GM10248 (cell line): ENCODE measurements at regions not wholly inside any gene's neighbourhood (a gene's known extent, or its start where the extent isn't known, plus 50 kb on each side); places are given as distances from the start of the nearest gene placed in this dataset.

Source experiments
- CTCF ChIA-PET: fragments of 300-600 bp; sonication (Branson Sonifier 250); formaldehyde crosslinking; extraction: SDS; loops from one replicate; lab custom pipeline; 2021; ENCODE audit warnings: antibody characterized with exemption; lab: Yijun Ruan, JAX
- POLR2A ChIA-PET: fragments of 350-650 bp; sonication (Branson Sonifier 250); formaldehyde crosslinking; extraction: SDS; loops from one replicate; lab custom pipeline; 2020; ENCODE audit warnings: antibody characterized with exemption; lab: Yijun Ruan, JAX
- DNase-seq: peaks from one replicate; pipeline ENCODE4 v3.0.0; 2012; ENCODE audit errors: extremely low spot score
- TF ChIP-seq, protein P1 (sequence below): IDR thresholded peaks from 2 replicates; pipeline ENCODE4 v1.5.1; 2012; ENCODE audit warnings: mild to moderate bottlenecking, low read depth; ENCODE audit errors: extremely low read depth, missing control alignments, control extremely low read depth

DNA sequence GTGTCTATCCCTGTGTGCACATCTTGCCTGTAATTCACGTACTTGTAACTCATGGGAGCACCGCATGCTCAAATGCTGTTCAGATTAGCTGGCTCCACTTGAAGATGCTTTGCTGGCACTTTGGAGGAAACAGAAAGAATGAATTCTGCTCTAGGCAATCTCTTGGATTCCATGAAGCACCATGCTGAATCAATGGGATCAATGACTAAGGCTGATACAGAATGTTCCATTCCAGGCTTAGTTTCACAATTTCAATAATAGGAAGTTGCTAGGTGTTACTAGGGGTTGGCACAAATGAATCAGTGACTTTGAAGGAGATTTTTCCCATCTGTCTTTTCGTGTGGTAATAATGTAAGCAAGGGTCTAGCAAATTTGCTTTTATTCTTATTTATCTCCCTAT, 328.8 kb downstream of the OSR1 start:
- TF ChIP-seq, protein P1, sequence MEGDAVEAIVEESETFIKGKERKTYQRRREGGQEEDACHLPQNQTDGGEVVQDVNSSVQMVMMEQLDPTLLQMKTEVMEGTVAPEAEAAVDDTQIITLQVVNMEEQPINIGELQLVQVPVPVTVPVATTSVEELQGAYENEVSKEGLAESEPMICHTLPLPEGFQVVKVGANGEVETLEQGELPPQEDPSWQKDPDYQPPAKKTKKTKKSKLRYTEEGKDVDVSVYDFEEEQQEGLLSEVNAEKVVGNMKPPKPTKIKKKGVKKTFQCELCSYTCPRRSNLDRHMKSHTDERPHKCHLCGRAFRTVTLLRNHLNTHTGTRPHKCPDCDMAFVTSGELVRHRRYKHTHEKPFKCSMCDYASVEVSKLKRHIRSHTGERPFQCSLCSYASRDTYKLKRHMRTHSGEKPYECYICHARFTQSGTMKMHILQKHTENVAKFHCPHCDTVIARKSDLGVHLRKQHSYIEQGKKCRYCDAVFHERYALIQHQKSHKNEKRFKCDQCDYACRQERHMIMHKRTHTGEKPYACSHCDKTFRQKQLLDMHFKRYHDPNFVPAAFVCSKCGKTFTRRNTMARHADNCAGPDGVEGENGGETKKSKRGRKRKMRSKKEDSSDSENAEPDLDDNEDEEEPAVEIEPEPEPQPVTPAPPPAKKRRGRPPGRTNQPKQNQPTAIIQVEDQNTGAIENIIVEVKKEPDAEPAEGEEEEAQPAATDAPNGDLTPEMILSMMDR: no peak
- DNase-seq: no peak
- ChIA-PET CTCF (no interaction called here), POLR2A (no interaction called here)

DNA sequence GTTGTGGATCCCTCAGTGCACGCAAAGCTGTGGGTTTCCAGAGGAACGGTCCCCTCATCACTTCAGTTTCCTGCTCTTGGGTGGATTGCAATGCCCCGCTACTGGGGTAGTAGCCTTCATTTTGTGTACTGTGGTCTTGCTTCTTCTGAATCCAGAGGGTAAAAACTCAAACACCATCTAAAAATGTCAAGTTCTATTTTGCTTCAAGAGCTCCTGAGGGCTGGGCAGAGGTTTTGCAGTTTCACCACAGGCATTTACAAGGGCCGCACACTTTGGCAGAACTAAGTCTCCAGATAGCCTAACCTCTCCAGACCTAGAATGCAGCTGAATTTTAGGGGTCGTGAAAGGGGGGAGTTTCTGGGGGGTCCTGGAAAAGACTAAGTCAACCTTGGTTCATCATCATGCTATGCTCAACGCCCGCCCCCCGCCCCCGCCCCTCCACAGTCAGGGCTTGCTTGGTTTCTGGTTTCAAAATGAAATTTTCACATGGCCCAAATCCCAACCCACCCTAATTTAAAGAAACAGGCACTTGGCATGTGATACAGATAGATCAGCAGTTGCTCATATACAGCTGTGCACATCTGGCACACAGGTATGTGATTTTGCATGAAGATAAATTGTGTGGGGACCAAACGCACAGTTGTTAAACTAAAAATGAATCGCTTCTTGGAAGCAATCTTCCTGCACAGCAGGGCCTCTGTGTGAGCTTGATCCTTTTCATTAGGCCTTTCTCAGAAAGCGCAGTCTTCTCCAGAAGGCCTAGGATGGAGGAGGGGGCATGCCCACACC, 329.6 kb downstream of the OSR1 start:
- POLR2A ChIA-PET: no interaction called here
- no peak for DNase-seq
- TF ChIP-seq, protein P1: no peak
- CTCF ChIA-PET: no interaction called here

DNA sequence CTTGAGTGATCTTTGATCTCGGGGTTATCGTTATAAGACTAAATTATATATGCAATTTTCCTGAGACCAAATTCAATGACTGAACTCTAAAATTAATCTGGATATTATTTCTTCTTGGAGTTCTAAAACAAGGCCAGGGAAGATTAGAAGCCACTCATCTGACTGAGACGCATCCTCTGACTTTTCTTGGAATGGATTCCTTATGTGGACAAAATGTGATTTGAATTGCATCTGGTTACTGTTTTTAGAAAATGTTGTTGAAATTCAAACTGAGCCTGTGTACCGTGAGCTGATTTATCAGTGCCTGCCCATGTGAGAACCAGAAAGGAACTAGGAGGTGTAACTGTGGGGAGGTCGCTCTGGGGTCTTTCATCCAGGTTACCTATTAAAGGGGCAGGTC, 330.8 kb downstream of the OSR1 start:
- ChIA-PET POLR2A (no interaction called here), CTCF (interaction anchor here (1.1 kb wide), 1 partner anchor 11 kb away, joined by 3 read pairs; no protein-coding TSS in a partner anchor)
- TF ChIP-seq, protein P1: no peak
- no peak for DNase-seq

DNA sequence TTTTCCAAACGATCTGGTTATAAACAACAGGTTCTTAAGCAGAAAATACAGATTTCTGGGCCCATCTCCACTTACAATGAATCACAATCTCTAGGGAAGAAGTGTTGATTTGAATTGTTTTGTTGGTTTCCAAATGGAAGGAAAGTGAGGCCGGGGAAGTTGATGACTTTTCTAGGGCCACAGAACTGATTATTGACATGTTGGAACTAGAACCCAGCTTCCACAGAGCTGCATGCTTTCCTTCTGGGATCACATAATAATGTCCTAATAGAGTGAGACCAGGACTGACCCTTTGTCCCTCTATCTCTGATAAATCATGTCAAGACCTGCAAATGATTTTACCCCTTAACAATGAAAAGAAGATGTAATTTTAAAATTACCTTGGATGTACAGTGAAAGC, 332.2 kb downstream of the OSR1 start:
- CTCF ChIA-PET: no interaction called here
- no peak for DNase-seq
- TF ChIP-seq, protein P1: no peak
- POLR2A ChIA-PET: no interaction called here

DNA sequence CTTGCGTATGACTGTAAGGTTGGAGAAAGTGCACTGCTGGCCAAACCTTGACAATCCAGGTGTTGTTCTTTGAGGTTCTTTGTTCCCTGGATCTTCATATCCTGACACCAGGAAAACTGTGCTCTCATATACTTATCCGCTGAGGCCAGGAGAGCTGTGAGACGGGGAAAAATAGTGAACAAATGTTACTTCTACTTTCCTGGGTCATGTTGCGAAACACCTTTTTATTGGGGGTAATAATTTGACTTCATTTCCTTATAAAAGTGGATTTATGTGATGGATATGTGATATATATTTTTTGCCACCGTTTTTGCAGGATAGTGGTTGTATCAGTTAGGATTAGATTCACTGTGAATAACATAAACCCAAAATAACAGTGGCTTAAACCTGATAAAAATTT, 336.1 kb downstream of the OSR1 start:
- TF ChIP-seq, protein P1: no peak
- POLR2A ChIA-PET: no interaction called here
- no peak for DNase-seq
- CTCF ChIA-PET: interaction anchor here (1.2 kb wide), 1 partner anchor 28 kb away, joined by 3 read pairs; no protein-coding TSS in a partner anchor

DNA sequence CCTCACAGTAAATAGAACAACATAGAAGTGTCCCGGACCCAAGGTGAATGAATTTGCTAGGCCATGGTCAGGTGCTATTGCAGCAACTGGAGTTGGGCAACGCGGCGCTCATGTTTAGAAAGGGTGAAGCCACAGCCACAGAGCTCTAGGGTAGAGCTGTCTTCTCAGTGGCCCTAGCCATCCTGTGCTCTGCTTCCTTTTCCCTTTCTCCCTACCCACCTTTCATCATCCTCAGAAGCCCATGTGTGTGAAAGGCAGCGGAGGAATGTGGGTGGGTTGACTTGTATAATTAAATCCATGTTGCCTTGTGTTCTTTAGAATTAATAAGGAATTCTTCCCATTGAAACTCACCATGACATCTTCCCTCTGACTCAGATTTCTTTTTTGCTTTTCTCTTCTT, 336.7 kb downstream of the OSR1 start:
- ChIA-PET CTCF (interaction anchor here (1.2 kb wide), 2 partner anchors 11 to 28 kb away, joined by 3 read pairs; no protein-coding TSS in a partner anchor), POLR2A (no interaction called here)
- TF ChIP-seq, protein P1: no peak
- DNase-seq: no peak

DNA sequence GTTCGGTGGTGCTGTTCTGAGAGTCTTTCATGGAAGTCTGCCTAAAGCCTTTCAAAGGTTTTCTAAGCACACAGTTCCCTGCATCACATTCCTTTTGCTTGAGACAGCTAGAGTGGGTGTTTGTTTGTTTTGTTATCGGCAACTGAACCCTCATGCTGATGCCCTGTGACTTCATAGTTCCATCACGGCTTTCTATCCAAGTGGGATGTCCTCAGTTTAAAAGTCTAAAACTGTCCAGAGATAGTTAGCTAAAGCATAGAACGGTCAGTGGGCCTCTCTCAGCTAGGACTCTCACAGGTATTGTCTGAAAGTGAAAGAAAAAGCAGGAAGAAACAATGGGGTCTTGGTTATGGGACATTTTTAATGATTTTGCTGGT, 337.3 kb downstream of the OSR1 start:
- POLR2A ChIA-PET: no interaction called here
- TF ChIP-seq, protein P1: no peak
- no peak for DNase-seq
- CTCF ChIA-PET: interaction anchor here (1.2 to 1.6 kb wide), 2 partner anchors 10 to 12 kb away, joined by 3 to 5 read pairs; no protein-coding TSS in a partner anchor
